GM12878 (cell line): ENCODE measurements at regions not wholly inside any gene's neighbourhood (a gene's known extent, or its start where the extent isn't known, plus 50 kb on each side); places are given as distances from the start of the nearest gene placed in this dataset.

ENCODE experiments used
- ATAC-seq: fragments of 200-7000 bp; cut with Tn5 transposase; 3 replicates; pipeline ENCODE4 v1.9.1; 2020; ENCODE audit warnings: mild to moderate bottlenecking, moderate library complexity
- BruUV-seq: library from RNA; stranded (reverse); fragments of 400-500 nt; replicated peaks from 2 replicates; lab custom pipeline; 2021; lab: Mats Ljungman, UMichigan
- CTCF ChIA-PET: fragments of 300-600 bp; sonication (Branson Sonifier 250); formaldehyde crosslinking; extraction: SDS; loops from one replicate; lab custom pipeline; 2021; ENCODE audit warnings: inconsistent platforms; lab: Yijun Ruan, JAX
- POLR2A ChIA-PET: fragments of 350-600 bp; formaldehyde crosslinking; extraction: SDS; loops from one replicate; lab custom pipeline; 2021; ENCODE audit warnings: inconsistent platforms; lab: Charles Lee
- RAD21 ChIA-PET: fragments of 300-600 bp; sonication (Branson Sonifier 250); formaldehyde crosslinking; loops from one replicate; lab custom pipeline; 2023; ENCODE audit warnings: antibody characterized with exemption; ENCODE audit not compliant: unreplicated experiment; lab: Charles Lee
- SMC1A ChIA-PET: fragments of 300-600 bp; sonication (Branson Sonifier 250); formaldehyde crosslinking; loops from one replicate; lab custom pipeline; 2023; ENCODE audit not compliant: unreplicated experiment, uncharacterized antibody; lab: Charles Lee
- DNase-seq: peaks from one replicate; pipeline ENCODE4 v3.0.0-alpha.2; 2011; ENCODE audit warnings: low read depth, low spot score
- FAIRE-seq: peaks from 3 replicates; lab custom pipeline; 2011; peaks lifted over from hg19 to GRCh38; lab: Jason Lieb, UNC
- H2AFZ ChIP-seq: 2 replicates; pipeline ENCODE4 v1.6.0; 2011; ENCODE audit warnings: low read depth, low read length, control low read depth; ENCODE audit not compliant: control insufficient read depth
- H3K27ac ChIP-seq: 2 replicates; pipeline ENCODE4 v1.5.1; 2011; ENCODE audit warnings: control low read depth; ENCODE audit not compliant: control insufficient read depth, insufficient read depth
- H3K27me3 ChIP-seq, 2 experiments: replicated peaks in 1 of 2; 2 replicates each; pipeline versions ENCODE4 v1.6.0 to v1.6.1; 2011; ENCODE audit warnings: low read length in 1 of 2; ENCODE audit not compliant: control insufficient read depth in 2 of 2, insufficient read depth in 2 of 2
- H3K36me3 ChIP-seq, 2 experiments: 2 replicates each; pipeline ENCODE4 v1.5.1; 2011; ENCODE audit warnings: low read length in 1 of 2; ENCODE audit not compliant: control insufficient read depth in 2 of 2, insufficient read depth in 2 of 2
- H3K4me1 ChIP-seq: 2 replicates; pipeline ENCODE4 v1.6.1; 2011; ENCODE audit warnings: mild to moderate bottlenecking, low read length, moderate library complexity, mixed read lengths; ENCODE audit not compliant: control insufficient read depth, insufficient read depth
- H3K4me2 ChIP-seq: 2 replicates; pipeline ENCODE4 v1.6.0; 2011; ENCODE audit warnings: control low read depth; ENCODE audit not compliant: control insufficient read depth, insufficient read depth
- H3K4me3 ChIP-seq: fragments of 200-600 bp; sonication (generic); 2 replicates; pipeline ENCODE4 v1.5.1; 2016
- H3K79me2 ChIP-seq: 2 replicates; pipeline ENCODE4 v1.6.0; 2011; ENCODE audit warnings: low read length; ENCODE audit not compliant: control insufficient read depth, insufficient read depth
- H3K9ac ChIP-seq: 2 replicates; pipeline ENCODE4 v1.8.0; 2011; ENCODE audit warnings: low read length, control low read depth, mixed read lengths; ENCODE audit not compliant: control insufficient read depth, insufficient read depth
- H3K9me3 ChIP-seq: replicated peaks from 3 replicates; pipeline ENCODE4 v1.5.1; 2011; ENCODE audit warnings: mild to moderate bottlenecking, low read length; ENCODE audit not compliant: control insufficient read depth, insufficient read depth
- H4K20me1 ChIP-seq: 2 replicates; pipeline ENCODE4 v1.6.0; 2011; ENCODE audit not compliant: control insufficient read depth, insufficient read depth
- BHLHE40 ChIP-seq, 2 experiments: fragments of 450-650 bp in 1 of 2; IDR thresholded peaks; 2 replicates each; pipeline ENCODE4 v1.6.1; 2011 to 2017; ENCODE audit warnings: low read depth in 2 of 2, borderline replicate concordance in 1 of 2, improper control_type of control experiment in 1 of 2, low read length in 1 of 2, mild to moderate bottlenecking in 1 of 2
- CHD4 ChIP-seq: fragments of 200-600 bp; sonication (generic); IDR thresholded peaks from 2 replicates; pipeline ENCODE4 v1.6.1; 2016; ENCODE audit warnings: mild to moderate bottlenecking
- FOXM1 ChIP-seq: IDR thresholded peaks from 2 replicates; pipeline ENCODE4 v1.6.1; 2012; ENCODE audit warnings: low read depth, mild to moderate bottlenecking, inconsistent platforms, low read length, moderate library complexity
- GATAD2B ChIP-seq: fragments of 450-650 bp; conservative IDR thresholded peaks from 2 replicates; pipeline ENCODE4 v1.6.1; 2017; ENCODE audit warnings: low read depth, mild to moderate bottlenecking, moderate library complexity
- HDAC2 ChIP-seq: fragments of 200-600 bp; sonication (generic); IDR thresholded peaks from 2 replicates; pipeline ENCODE4 v1.6.1; 2017
- JUND ChIP-seq: IDR thresholded peaks from 2 replicates; pipeline ENCODE4 v1.6.1; 2012; ENCODE audit warnings: low read depth, mild to moderate bottlenecking, low read length, improper control_type of control experiment, moderate library complexity
- KLF5 ChIP-seq: fragments of 450-650 bp; IDR thresholded peaks from 2 replicates; pipeline ENCODE4 v1.6.1; 2014; ENCODE audit warnings: mild to moderate bottlenecking; ENCODE audit not compliant: partially characterized antibody
- LARP7 ChIP-seq: fragments of 450-650 bp; IDR thresholded peaks from 2 replicates; pipeline ENCODE4 v1.6.1; 2017; ENCODE audit warnings: mild to moderate bottlenecking
- NR2C2 ChIP-seq: IDR thresholded peaks from 2 replicates; pipeline ENCODE4 v1.6.1; 2011; ENCODE audit warnings: borderline replicate concordance, low read depth; ENCODE audit not compliant: control insufficient read depth, insufficient read length
- NR2F1 ChIP-seq: fragments of 450-650 bp; conservative IDR thresholded peaks from 2 replicates; pipeline ENCODE4 v1.6.1; 2017; ENCODE audit warnings: mild to moderate bottlenecking
- PAX8 ChIP-seq: fragments of 450-650 bp; IDR thresholded peaks from 2 replicates; pipeline ENCODE4 v1.6.1; 2017; ENCODE audit warnings: mild to moderate bottlenecking, moderate library complexity
- RB1 ChIP-seq: fragments of 450-650 bp; formaldehyde crosslinking; IDR thresholded peaks from 2 replicates; pipeline ENCODE4 v1.6.1; 2017; ENCODE audit warnings: mild to moderate bottlenecking, borderline replicate concordance
- SIN3A ChIP-seq: IDR thresholded peaks from 2 replicates; pipeline ENCODE4 v1.6.1; 2012; ENCODE audit warnings: low read depth, low read length, improper control_type of control experiment
- SMAD1 ChIP-seq: fragments of 450-650 bp; IDR thresholded peaks from 2 replicates; pipeline ENCODE4 v1.6.1; 2018; ENCODE audit warnings: mild to moderate bottlenecking, low read depth; ENCODE audit not compliant: partially characterized antibody
- SPI1 ChIP-seq: IDR thresholded peaks from 2 replicates; pipeline ENCODE4 v1.6.1; 2011; ENCODE audit warnings: low read depth, mild to moderate bottlenecking, low read length, moderate library complexity, borderline replicate concordance; ENCODE audit not compliant: insufficient read depth
- STAT3 ChIP-seq: IDR thresholded peaks from 2 replicates; pipeline ENCODE4 v1.6.1; 2011; ENCODE audit warnings: low read depth, low read length, improper control_type of control experiment
- WRNIP1 ChIP-seq: IDR thresholded peaks from 2 replicates; pipeline ENCODE4 v1.6.1; 2011; ENCODE audit warnings: low read depth, low read length, improper control_type of control experiment, borderline replicate concordance
- ZNF217 ChIP-seq: fragments of 450-650 bp; IDR thresholded peaks from 2 replicates; pipeline ENCODE4 v1.6.1; 2017; ENCODE audit warnings: antibody characterized with exemption, mild to moderate bottlenecking
- WGBS: methylation state at CpG from one replicate; pipeline ENCODE4 v1.1.6; 2016; ENCODE audit warnings: low lambda C conversion rate; ENCODE audit not compliant: insufficient replicate concordance, insufficient coverage; ENCODE audit errors: missing lambda C conversion rate; 5-methylcytosine and 5-hydroxymethylcytosine counted together
- in situ Hi-C: fragments of 300-500 bp; cut with MboI; formaldehyde crosslinking; loops from 9 replicates; pipeline ENCODE4 v1.14.3; 2018; ENCODE audit warnings: mixed read lengths
- intact Hi-C: fragments of 100-400 bp; cut with micrococcal nuclease; formaldehyde crosslinking; loops from one replicate; pipeline ENCODE4 v1.14.2; 2022; ENCODE audit not compliant: unreplicated experiment
- TF ChIP-seq, protein P1 (sequence below): fragments of 450-650 bp; IDR thresholded peaks from 2 replicates; pipeline ENCODE4 v1.6.1; 2018; ENCODE audit warnings: mild to moderate bottlenecking, low read depth, moderate library complexity; ENCODE audit not compliant: partially characterized antibody

GRCh38 chr6:153634416-153634815 is 404.6 kb upstream of the OPRM1 start:
- H3K27me3 ChIP-seq, result no peaks in the 10 kb centered on the region
- H3K79me2 ChIP-seq, result no peaks in the 10 kb centered on the region
- ChIA-PET POLR2A (no interaction called here), SMC1A (no interaction called here), RAD21 (no interaction called here), CTCF (interaction anchor here (0.6 kb wide), 1 partner anchor 38 kb away, joined by 3 read pairs; no protein-coding TSS in a partner anchor)
- no TSS peak for BruUV-seq
- in situ Hi-C loops, result no loop called here
- no peaks in the 10 kb centered on the region for H4K20me1 ChIP-seq
- no peak overlapping the region for H3K9ac ChIP-seq
- no peak for TF ChIP-seq FOXM1
- ATAC-seq (no peak), FAIRE-seq (no peak), DNase-seq (no peak)
- no peaks in the 10 kb centered on the region for H3K36me3 ChIP-seq
- H3K27ac ChIP-seq, result no peak overlapping the region
- H3K4me2 ChIP-seq, result no peak overlapping the region
- H3K4me1 ChIP-seq, result no peaks in the 10 kb centered on the region
- H3K4me3 ChIP-seq, result no peak overlapping the region
- intact Hi-C loops, result no loop called here
- H2AFZ ChIP-seq, result no peak overlapping the region
- no peaks in the 10 kb centered on the region for H3K9me3 ChIP-seq

DNA sequence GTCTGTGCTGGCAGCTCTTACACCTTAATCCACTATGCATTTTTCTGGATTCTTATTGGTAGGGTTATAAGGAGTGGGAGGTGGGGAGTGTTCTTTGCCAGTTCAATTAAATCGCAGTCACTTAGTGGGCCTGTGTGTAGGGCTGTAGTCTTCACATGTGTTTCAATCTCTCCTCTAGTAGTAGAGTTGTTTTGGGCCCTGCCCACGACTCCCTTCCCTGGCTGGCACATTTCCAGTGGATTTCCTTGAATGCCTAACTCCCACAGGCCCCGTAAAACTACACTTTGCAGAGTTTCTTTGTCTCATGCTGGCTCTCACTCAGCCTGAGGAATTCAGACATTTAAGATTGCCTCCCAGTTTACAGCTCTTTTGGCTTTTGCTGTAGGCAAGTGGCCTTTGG is 414.0 kb upstream of the OPRM1 start:
- TF ChIP-seq STAT3, result no peak
- no peak for TF ChIP-seq KLF5
- no peak for TF ChIP-seq NR2C2
- TF ChIP-seq LARP7, result no peak
- no peak for TF ChIP-seq NR2F1
- TF ChIP-seq SPI1, result no peak
- TF ChIP-seq GATAD2B, result no peak
- TF ChIP-seq ZNF217, result no peak
- no peak for TF ChIP-seq HDAC2
- no peak for TF ChIP-seq PAX8
- no peak for TF ChIP-seq RB1
- no peak for TF ChIP-seq SMAD1
- TF ChIP-seq CHD4, result no peak
- no peak for TF ChIP-seq WRNIP1
- TF ChIP-seq, protein P1, sequence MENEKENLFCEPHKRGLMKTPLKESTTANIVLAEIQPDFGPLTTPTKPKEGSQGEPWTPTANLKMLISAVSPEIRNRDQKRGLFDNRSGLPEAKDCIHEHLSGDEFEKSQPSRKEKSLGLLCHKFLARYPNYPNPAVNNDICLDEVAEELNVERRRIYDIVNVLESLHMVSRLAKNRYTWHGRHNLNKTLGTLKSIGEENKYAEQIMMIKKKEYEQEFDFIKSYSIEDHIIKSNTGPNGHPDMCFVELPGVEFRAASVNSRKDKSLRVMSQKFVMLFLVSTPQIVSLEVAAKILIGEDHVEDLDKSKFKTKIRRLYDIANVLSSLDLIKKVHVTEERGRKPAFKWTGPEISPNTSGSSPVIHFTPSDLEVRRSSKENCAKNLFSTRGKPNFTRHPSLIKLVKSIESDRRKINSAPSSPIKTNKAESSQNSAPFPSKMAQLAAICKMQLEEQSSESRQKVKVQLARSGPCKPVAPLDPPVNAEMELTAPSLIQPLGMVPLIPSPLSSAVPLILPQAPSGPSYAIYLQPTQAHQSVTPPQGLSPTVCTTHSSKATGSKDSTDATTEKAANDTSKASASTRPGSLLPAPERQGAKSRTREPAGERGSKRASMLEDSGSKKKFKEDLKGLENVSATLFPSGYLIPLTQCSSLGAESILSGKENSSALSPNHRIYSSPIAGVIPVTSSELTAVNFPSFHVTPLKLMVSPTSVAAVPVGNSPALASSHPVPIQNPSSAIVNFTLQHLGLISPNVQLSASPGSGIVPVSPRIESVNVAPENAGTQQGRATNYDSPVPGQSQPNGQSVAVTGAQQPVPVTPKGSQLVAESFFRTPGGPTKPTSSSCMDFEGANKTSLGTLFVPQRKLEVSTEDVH, result no peak
- TF ChIP-seq BHLHE40 (IDR thresholded peaks at IDR 0.05; ENCODE audit: borderline replicate concordance in 1 of 2, low read depth in 2 of 2, low read length in 1 of 2), result no peak
- no peak for TF ChIP-seq JUND
- no peak for TF ChIP-seq SIN3A
- H3K36me3 ChIP-seq, result no peaks in the 10 kb centered on the region
- no peaks in the 10 kb centered on the region for H3K79me2 ChIP-seq
- 0% methylated on average over 3 of the region's 3 CpGs for WGBS
- ChIA-PET SMC1A (no interaction called here), CTCF (no interaction called here), POLR2A (no interaction called here), RAD21 (no interaction called here)
- no peaks in the 10 kb centered on the region for H4K20me1 ChIP-seq
- H3K9me3 ChIP-seq, result no peaks in the 10 kb centered on the region
- no peaks in the 10 kb centered on the region for H3K27me3 ChIP-seq
- FAIRE-seq (no peak), ATAC-seq (no peak), DNase-seq (no peak)
- H3K4me2 ChIP-seq, result no peak overlapping the region
- BruUV-seq, result no TSS peak
- H3K27ac ChIP-seq, result no peak overlapping the region
- intact Hi-C loops, result no loop called here
- no peak overlapping the region for H3K4me3 ChIP-seq
- in situ Hi-C loops, result no loop called here
- no peak overlapping the region for H2AFZ ChIP-seq
- H3K4me1 ChIP-seq, result no peaks in the 10 kb centered on the region
- H3K9ac ChIP-seq, result no peak overlapping the region
